Hematopoietic multipotent progenitor cell treated with erythropoietin and hydrocortisone succinate and interleukin-3 and kit ligand, for 4 days (in vitro differentiated cells): ENCODE measurements at regions not wholly inside any gene's neighbourhood (a gene's known extent, or its start where the extent isn't known, plus 50 kb on each side); places are given as distances from the start of the nearest gene placed in this dataset.
A peak's percentile ranks its signal among the peaks of the same experiment; 100 is the strongest.

Experiments used
- DNase-seq: peaks from one replicate; pipeline ENCODE4 v3.0.0-alpha.2; 2015

DNA sequence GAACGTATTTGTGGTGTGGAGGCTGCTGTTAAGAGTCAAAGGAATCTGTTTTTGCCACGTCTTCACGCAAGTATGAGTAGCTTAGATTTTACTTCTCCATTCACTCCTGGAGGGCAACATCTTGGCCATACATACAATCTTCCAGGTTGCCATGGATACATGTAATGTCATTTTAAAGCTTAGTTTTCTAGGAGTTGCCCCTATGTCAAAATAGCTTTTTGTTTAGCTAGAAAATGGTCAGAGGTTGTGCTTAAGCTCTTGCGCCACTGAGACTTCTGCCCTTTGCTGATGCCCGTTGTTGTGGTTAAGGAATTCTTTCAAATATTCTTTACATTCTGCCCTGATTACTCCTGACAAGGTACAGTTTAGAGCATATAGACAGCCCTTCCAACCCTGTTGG is 245.4 kb upstream of the TFPI start:
- DNase-seq: no peak

DNA sequence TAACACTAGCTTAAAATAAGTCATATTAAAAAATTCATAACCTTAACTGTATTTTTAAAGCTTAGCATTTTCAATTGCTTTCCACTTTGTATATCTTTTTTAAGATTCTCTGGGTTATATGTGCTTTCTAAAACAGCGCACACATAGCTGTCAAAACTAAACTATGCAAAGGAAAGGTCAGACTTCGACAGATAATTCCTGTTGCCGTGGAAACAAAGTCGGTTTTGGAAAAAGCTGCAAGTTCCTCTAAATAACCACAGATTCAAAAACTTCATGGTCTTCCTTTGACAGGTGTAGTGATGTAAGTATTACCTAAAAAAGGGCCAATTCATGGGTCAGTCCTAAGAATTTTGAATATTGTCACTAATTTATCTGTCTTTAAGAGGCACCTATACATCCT is 249.6 kb upstream of the TFPI start:
- no peak for DNase-seq

DNA sequence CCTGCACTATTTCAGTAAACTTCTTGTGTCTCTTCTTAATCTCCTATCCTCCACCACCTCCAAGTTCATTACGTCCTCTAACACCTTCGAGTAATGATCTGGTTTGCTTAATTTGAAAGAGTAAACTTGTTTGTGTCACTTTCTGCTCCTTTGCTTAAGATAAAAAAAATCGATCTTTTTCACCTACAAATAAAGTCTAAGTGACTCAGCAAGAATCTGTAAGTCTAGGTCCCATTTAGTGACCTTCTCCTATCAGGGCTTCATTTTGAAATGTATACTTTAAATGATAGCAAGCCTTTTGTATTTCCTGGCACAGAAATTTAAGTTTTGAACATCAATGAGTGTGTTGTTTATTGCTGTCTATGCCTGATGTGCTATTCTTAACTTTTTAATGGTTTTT is 260.9 kb upstream of the TFPI start:
- DNase-seq: no peak

DNA sequence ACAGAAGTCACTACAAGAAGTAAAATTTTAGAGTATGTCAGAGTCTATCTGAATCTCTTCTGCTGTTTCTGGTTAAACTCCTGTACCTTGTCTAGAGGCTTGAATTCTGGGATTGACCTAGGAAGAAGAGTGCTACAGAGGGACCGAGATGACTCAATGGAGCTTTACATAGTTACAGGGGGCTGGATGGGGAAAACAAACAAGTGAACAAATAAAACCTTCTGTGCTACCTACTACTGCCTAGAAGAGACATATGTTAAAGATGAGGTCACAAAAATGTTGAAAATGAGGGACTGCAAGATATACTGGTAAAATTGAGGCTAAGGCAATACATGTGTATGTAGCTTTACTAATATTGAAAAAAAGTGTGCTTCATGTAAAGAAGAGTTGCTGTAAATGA is 265.4 kb upstream of the TFPI start:
- DNase-seq: no peak

DNA sequence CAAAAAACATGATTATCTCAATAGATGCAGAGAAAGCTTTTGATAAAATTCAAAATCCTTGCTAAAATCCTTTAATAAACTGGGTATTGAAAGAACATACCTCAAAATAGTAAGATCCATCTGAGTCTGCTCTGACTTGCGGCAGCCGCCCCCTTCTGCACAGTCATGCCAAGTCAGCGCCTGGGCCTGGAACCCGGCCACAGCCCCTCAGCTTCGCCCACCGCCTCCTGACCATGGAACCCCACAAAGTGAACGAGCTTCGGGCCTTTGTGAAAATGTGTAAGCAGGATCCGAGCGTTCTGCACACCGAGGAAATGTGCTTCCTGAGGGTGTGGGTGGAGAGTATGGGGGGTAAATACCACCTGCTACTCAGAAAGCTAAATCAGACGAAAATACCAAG is 270.9 kb upstream of the TFPI start:
- no peak for DNase-seq

DNA sequence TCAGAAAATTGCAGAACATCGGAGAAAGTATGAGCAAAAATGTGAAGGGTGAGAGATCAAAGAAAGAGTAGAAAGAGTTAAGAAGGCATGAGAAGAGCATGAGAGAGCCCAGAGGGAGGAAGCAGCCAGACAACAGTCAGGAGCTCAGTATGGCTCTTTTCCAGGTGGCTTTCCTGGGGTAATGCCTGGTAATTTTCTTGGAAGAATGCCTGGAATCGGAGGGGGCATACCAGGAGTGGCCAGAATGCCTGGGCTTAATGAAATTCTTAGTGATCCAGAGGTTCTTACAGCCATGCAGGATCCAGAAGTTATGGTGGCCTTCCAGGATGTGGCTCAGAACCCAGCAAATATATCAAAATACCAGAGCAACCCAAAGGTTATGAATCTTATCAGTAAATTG is 271.8 kb upstream of the TFPI start:
- DNase-seq: no peak

DNA sequence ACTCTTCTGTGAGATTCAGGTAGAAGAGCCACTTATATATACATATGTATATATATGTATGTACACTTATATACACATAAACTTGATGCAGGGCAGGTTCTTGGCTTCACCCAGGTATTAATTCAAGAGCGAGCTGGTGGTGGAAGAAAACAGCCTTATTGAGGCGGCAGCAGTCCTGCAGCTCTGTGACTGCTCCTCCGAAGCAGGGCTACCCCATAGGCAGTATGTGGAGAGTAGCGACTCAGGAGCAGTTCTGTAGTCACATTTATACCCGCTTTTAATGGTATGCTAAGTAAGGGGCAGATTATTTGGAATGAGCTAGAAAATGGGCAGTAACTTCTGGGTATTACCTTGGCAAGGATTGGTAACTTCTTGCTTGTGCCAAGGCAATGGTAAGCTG is 280.6 kb upstream of the TFPI start:
- no peak for DNase-seq

DNA sequence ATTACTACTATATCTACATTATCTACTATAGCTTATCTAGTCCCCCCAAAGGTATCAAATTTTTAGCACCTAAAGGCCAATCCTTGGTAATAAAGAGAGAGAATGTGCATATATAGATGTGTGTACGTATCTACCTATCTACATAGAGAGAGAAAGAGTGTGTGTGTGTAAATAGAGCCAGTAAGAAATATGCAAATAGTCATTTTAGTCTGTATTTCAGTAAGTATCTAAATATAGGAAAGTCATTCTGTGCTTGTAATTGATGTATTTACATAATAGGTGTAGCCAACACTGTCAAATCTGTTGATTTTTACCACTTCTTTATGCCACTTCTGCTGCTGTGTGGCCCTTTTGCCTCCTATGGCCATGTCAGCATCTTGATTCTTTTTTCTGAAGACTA is 284.5 kb upstream of the TFPI start:
- no peak for DNase-seq

DNA sequence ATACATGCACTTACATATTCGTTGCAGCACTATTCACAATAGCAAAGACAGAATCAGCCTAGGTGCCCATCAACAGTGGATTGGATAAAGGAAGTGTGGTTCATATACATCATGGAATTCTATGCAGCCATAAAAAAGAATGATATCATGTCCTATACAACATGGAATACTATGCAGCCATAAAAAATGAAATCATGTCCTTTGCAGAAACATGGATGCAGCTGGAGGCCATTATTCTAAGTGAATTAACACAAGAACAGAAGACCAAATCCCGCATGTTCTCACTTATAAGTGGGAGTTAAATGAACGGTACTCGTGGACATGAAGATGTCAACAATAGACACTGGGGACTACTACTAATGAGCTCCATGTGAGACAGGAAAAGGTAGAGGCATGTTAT is 288.1 kb upstream of the TFPI start:
- DNase-seq: no peak

DNA sequence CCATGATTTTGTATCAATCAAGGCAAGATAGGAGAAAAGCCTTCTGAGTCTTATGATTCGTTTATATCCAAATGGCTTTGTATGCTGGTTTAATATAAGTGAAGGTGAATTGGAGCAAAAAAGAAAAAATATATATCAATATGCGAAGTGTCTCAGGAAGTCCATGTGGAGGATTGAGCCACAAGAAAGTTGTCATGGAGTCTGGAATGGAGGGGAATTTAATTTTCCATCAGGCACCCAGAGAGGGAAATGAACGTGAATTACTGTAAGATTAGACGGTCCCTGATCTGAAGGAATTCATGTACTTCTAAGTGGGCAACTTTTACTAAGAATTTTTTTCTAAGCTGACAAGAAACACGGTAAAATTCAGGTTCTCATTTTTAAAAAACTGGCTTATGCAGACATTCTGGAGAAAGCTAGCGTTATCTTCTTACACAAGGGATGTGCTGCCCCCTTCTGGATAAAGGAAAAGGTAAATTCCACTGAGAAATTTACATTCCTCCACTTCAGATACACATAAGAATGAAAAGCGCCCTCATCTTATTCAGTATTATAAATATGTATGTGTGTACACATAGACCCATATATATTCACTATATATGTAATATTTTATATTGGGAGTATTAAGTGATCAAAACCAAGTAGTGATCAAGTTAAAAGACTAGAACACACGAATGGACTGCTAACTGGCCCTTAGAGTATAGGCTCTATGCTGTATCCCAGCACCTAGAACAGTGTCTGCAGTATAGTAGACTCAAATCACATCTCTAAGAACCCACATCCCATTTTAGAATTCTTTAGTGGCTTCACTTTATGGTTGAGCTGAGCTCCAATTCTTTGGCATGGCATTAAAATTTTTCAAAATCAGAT is 289.0 kb upstream of the TFPI start:
- peak; percentile 85 for DNase-seq

DNA sequence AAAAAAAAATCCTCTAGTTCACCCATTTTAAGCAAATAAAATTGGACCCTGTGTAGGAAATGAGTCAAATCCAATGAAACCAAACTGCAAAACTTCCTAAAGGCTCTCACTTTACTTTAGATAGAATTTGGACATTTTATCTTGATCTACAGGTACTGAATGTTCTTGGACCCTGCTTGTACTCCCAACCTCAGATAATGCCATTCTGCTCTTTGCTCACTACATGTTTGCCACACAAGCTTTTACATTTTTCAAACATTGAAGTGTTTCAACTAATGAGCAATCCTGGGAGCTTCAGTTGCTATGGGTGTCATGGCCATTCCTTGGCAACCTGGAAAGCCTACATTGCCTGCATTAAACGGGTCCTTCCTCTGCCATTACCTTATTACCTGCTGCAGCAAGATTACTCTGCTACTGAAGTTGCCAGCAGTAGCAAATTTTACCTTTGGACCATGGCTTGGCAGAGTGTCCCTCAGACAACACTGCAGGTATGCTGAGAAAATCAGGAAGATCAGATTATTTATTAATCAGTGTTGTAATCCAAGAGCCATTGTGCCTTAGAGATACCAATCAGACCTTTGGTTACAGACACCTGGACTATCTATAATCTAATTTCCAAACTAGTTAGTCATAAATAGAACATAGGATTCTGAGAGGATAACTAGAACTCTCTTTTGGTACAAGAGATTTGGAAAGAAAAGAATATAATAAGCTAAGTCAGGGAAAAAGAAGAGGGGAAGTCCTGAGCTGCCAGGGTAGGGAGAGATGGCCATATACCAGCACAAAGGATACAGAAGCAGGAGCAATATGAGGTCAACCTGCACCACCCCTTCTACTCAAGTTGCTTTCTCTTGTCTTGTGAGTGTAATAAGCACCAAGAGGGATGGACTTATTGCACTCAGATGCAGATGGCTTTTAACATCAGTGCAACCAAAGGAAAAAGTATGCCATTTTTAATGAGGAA is 293.3 kb upstream of the TFPI start:
- no peak for DNase-seq

DNA sequence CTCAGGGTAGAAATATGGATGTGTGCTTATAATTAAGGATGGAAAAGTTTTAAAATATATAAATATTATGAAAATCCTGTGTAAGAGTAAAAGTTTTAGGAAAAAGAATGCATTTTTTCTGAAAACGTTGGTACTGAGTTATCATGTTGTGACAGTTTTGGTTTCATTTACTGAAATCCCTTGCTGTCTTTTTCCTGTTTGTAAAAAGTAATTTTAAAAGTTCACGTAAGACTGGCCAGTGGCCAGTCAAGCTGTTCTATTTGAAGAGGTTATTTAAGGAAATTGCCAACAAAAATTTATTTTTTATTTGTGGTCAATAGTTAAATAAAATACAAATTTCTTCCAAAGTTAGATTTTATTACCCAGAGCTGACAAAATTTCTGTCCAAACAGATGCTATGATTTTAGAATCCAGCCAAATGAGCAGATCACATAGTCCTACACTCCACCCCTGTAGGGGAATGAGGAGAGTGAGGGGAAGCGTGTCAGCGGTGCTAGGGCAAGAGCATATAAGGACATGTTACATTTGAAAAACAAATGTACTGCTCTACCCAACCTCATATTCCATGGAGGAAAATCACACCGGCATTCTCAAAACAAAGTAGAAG is 297.8 kb upstream of the TFPI start:
- no peak for DNase-seq

DNA sequence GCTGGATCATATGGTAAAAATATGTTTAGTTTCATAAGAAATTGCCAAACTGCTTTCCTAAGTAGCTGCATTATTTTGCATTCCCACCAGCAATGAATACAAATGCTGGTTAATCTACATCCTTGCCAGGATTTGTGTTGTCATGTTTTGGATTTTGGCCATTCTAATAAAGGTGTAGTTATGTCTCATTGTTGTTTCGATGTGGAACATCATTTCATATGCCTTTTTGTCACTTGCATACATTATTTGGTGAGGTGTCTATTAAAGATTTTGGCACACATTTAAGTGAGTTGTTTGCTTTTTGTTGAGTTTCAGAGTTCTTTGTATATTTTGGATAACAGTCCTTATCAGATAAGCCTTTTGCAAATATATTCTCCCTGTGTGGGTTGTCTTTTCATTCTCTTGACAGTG is 299.2 kb upstream of the TFPI start:
- no peak for DNase-seq

DNA sequence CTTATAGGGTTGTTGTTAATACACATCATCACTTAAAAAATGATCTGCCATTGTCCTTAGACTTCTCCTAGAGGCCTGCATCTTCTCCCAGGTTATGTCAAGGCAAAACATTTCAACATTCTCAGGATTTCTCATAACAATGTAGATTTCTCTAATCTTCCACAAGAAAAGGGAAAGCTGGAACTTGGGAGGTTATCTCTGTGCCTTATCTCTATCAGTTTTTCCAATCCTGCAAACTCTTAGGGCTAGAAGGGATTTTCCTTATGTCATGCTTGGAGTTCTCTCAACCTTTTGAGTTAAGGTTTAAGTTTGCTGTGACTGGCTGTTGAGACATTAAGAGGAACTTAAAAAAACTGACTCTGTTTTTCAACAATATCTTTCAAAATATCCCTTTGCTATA is 300.6 kb upstream of the TFPI start:
- DNase-seq: no peak

DNA sequence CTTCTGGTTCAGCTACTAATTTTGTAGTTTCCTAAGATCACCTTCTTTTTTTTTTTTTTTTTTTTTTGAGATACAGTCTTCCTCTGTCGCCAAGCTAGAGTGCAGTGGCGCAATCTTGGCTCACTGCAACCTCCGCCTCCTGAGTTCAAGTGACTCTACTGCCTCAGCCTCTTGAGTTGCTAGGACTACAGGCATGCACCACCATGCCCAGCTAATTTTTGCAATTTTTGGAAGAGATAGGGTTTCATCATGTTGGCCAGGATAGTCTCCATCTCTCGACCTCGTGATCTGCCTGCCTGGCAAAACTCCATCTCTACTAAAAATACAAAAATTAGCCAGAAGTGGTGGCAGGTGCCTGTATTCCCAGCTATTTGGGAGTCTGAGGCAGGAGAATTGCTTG is 301.5 kb upstream of the TFPI start:
- no peak for DNase-seq

DNA sequence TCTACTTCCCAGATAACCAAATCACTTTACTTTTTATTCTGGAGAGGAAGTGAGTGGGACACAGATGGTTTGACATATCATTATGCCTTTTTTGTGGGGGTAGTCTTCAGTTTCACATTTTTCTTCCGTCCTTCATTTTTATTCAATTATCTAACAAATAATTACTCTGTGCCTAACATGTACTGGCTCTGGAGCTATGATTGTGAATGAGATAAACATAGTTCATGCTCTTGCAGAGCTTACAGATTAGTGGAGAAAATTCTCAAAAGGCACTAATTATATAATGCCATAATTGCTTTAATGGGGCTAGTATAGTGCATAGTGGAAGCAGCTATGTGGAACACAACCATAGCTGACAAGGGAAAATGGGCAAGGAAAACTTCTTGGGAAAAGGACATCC is 303.6 kb upstream of the TFPI start:
- no peak for DNase-seq

DNA sequence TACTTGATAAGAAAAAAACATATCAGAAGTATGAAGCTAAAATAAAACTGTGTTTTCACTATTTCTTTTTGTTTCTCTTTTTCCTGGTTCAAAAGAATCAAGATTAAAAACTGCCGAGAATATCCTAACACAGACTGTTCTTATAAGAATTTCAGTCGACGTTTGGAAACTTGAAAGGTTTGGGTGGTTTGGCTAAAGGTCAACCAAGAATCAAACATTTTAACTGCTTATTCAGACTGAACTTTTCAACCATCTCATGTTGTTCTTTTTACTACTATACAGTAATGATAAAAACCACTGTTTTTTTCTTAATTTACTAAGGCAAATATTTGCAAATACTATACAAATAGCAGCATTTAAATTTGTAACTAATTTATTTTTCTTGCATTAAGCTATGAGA is 308.5 kb upstream of the TFPI start:
- no peak for DNase-seq

DNA sequence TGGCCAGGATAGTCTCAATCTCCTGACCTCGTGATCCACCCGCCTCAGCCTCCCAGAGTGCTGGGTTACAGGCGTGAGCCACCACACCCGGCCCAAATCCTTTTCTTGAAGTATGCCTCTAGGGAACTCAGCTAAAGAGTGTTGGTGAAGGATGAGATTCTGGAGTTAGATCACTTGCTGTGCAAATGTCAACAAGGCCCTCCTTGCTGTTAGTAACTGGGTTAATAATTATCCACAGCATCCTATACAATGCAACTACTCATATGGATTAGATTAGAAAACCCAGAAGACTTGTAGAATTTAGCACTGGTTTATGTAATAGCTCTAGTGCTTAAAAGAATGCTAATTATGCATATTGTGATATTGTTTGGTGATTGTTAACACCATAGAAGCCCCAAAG is 310.8 kb upstream of the TFPI start:
- no peak for DNase-seq

DNA sequence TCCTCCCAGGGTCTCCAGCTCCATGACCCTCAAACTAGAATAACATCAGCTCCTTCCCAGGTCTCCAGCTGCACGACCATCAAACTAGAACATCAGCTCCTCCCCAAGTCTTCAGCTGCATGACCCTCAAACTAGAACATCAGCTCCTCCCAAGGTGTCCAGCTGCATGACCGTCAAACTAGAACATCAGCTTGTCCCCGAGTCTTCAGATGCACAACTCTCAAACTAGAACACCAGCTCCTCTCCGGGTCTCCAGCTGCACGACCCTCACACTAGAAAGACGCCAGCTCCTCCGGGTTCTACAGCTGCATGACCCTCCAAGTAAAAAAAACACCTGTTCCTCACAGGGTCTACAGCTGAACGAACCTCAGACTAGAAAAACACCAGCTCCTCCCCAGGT is 312.9 kb upstream of the TFPI start:
- no peak for DNase-seq

DNA sequence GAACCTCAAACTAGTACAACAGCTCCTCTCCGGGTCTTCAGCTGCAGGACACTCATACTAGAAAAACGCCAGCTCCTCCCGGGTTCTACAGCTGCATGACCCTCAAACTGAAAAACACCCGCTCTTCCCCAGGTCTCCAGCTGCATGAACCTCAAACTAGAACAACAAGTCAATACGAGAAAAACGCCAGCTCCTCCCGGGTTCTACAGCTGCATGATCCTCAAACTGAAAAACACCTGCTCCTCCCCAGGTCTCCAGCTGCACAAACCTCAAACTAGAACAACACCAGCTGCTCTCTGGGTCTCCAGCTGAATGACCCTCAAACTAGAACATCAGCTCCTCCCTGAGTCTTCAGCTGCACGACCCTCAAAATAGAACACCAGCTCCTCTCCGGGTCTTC is 315.0 kb upstream of the TFPI start:
- no peak for DNase-seq

DNA sequence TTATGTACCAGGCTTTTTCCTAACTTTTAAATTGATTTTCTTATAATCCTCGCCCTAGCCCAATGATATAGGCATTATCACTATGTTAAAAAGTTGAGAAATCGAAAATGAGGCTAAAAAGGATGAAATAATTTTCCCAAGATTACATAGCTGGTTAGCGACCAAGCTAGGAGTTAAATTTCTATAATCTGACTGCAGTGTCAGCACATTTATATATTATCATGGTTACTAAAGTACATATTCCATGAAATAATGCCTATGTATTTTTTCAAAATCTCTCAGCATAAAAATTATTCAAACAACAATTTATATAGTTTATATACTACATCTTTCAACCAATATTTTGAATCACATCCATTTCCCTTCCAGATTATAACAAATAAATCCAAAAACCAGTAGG is 317.3 kb upstream of the TFPI start:
- DNase-seq: no peak

DNA sequence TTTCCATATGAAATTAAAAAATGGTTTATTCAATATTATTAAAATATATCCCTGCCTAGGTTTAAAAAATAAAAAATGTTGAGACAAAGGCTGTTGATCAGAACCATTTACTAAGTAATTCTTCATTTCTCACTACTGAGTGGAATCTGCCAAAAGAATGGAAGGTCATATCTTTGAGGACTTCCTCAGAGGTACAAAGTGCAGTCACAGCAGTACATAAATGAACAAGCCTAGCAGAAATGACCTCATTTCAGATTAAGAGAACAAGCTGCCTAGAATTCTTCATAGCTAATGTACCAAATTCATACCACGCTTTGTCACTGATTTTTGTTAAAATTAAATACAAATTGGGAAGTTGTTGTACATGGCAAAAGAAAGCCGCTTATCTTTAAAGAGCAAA is 318.9 kb upstream of the TFPI start:
- no peak for DNase-seq

DNA sequence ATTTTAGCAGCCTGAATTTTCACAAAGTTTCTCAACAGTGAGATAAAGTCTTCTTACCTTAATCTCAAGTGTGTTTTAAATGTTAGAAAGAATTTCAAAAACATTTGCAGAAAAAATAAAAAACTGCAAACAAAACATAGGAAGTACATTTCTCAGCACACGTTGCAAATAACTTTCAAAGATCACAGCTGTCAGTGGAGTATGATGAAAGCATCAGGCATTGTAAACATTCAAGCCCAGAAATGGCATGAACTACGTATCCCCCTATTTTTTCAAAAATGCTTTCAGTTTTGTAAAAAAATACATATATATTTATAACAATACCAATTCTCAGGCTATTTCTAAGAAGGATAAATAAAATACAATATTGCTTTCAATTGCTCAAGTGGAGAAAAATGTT is 320.6 kb upstream of the TFPI start:
- DNase-seq: no peak
